Psoas muscle (tissue), 7 donors: ENCODE measurements at regions not wholly inside any gene's neighbourhood (a gene's known extent, or its start where the extent isn't known, plus 50 kb on each side); places are given as distances from the start of the nearest gene placed in this dataset.

Experiments
- ATAC-seq, 4 donors: fragments of 200-7000 bp; cut with Tn5 transposase; one replicate each; pipeline ENCODE4 v1.9.1; 2020; ENCODE audit warnings: moderate library complexity in 3 of 4, mild to moderate bottlenecking in 2 of 4
- DNase-seq, 2 donors: peaks; one replicate each; pipeline ENCODE4 v3.0.0-alpha.2; 2020
- H3K27ac ChIP-seq: fragments of 200-600 bp; one replicate; pipeline ENCODE4 v1.8.0; 2022
- H3K27me3 ChIP-seq, 3 donors: fragments of 200-600 bp in 1 of 3; one replicate each; pipeline versions ENCODE4 v1.6.1 to v1.8.0; 2013 to 2022; ENCODE audit warnings: low read length in 2 of 3, mild to moderate bottlenecking in 2 of 3, moderate library complexity in 1 of 3; ENCODE audit not compliant: insufficient read depth in 3 of 3
- H3K36me3 ChIP-seq, 2 donors: fragments of 200-600 bp in 1 of 2; one replicate each; pipeline versions ENCODE4 v1.6.1 to v1.8.0; 2013 to 2022; ENCODE audit warnings: low read depth in 1 of 2, mild to moderate bottlenecking in 1 of 2, moderate library complexity in 1 of 2; ENCODE audit not compliant: insufficient read depth in 1 of 2
- H3K4me1 ChIP-seq: fragments of 200-600 bp; one replicate; pipeline ENCODE4 v1.8.0; 2022
- H3K4me3 ChIP-seq: fragments of 200-600 bp; one replicate; pipeline ENCODE4 v1.8.0; 2022; ENCODE audit warnings: mild to moderate bottlenecking
- H3K9me3 ChIP-seq: fragments of 200-600 bp; one replicate; pipeline ENCODE4 v1.8.0; 2022
- WGBS, 3 donors: extraction: QIAGEN DNeasy Blood & Tissue Kit; methylation state at CpG; one replicate each; pipeline versions ENCODE4 v1.1.6 to v1.1.7; 2013; 5-methylcytosine and 5-hydroxymethylcytosine counted together
- intact Hi-C, 2 donors: fragments of 100-400 bp; cut with DNase I; formaldehyde crosslinking; loops; one replicate each; pipeline versions ENCODE4 v1.11.0 to v1.14.2; 2022
- TF ChIP-seq, protein P1 (sequence below): fragments of 200-600 bp; IDR thresholded peaks from one replicate; pipeline ENCODE4 v1.8.0; 2022; ENCODE audit warnings: antibody characterized with exemption
- donor health status: healthy with polysubstance abuse.
- donor health status: DM: no; HTN: no; CAD: no; lungs with moderate emphysema.
- donor health status: Bipolar disorder and iron deficiency.
- donor health status: healthy.
- donor health status: DM: yes; HTN: yes; CAD: no.
- donor health status: DM: no; HTN: no; CAD: no.
- donor health status: DM: yes; HTN: yes; CAD: no.

DNA sequence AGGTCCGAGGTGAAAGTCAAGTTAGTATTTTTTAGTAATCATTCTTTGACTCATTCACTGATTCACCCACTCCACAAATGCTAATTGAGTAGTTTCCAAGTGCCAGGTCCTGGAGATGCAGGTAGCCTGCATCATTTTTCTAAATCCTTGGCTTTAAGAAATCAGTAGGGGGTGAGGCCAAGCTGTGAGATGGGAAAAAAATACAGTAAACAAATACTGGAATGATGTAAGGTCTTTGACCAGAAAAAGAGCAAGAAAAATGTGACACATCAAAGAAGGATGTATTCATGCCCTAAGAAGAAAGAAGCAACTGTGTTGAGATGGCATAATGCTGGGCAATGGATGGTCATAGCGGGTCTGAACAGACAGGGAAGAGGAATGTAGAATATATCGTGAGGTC lies 1386.6 kb downstream of the PCDH7 start:
- no peak overlapping the region for H3K4me3 ChIP-seq
- intact Hi-C loops: no loop called here
- 92 to 94% (median 92%) methylated on average over 3 of the region's 3 CpGs for WGBS, 3 donors
- H3K27me3 ChIP-seq: no peaks in the 10 kb centered on the region
- H3K36me3 ChIP-seq: no peaks in the 10 kb centered on the region
- TF ChIP-seq, protein P1, sequence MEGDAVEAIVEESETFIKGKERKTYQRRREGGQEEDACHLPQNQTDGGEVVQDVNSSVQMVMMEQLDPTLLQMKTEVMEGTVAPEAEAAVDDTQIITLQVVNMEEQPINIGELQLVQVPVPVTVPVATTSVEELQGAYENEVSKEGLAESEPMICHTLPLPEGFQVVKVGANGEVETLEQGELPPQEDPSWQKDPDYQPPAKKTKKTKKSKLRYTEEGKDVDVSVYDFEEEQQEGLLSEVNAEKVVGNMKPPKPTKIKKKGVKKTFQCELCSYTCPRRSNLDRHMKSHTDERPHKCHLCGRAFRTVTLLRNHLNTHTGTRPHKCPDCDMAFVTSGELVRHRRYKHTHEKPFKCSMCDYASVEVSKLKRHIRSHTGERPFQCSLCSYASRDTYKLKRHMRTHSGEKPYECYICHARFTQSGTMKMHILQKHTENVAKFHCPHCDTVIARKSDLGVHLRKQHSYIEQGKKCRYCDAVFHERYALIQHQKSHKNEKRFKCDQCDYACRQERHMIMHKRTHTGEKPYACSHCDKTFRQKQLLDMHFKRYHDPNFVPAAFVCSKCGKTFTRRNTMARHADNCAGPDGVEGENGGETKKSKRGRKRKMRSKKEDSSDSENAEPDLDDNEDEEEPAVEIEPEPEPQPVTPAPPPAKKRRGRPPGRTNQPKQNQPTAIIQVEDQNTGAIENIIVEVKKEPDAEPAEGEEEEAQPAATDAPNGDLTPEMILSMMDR: no peak
- H3K9me3 ChIP-seq: no peaks in the 10 kb centered on the region
- DNase-seq (no peak), ATAC-seq (no peak)
- no peak overlapping the region for H3K27ac ChIP-seq
- no peaks in the 10 kb centered on the region for H3K4me1 ChIP-seq

DNA sequence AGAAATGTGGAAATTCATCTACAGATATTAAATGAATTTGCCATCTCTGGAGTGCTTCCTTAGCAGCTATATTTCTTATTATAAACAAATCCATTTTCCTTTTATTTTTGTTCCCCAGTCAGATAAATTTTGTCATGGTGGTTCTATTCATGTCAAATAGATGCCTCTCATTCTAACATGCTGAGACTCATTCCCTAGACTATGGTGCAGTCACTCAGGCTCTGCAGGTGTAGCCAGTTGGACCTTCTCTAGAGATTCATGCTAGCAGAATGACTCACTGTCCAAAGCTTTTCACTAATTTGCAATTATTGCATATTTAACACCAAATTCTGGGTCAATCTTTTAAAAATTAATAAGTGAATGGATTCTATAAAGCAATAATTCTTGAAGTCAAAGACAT lies 1392.7 kb downstream of the PCDH7 start:
- Histone ChIP-seq H3K4me1 (no peaks in the 10 kb centered on the region), H3K36me3 (no peaks in the 10 kb centered on the region), H3K9me3 (no peaks in the 10 kb centered on the region), H3K27ac (no peak overlapping the region), H3K4me3 (no peak overlapping the region), H3K27me3 (no peaks in the 10 kb centered on the region)
- ATAC-seq (no peak), DNase-seq (no peak)
- TF ChIP-seq, protein P1: no peak
- intact Hi-C loops: no loop called here

DNA sequence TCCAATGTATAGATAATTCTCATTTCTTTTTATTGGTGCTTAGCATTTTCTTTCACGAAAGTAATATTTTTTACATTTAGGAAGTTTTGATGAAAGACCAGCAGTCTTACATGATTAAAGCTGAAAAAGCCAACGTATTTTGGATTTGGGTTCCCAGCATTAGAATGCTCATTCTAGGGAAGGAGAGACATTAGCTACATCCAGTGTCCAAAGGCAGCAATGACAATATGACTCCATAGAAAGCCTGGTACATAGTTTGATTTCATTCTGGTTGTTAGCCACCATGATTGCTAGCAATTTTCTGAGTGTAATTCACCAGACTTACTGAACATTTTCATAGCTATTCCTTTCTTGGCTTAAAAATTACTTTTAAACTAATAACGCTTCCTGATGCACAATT lies 1397.5 kb downstream of the PCDH7 start:
- ATAC-seq: no peak
- Histone ChIP-seq H3K27ac (no peak overlapping the region), H3K36me3 (no peaks in the 10 kb centered on the region), H3K9me3 (no peaks in the 10 kb centered on the region), H3K27me3 (no peaks in the 10 kb centered on the region), H3K4me1 (no peaks in the 10 kb centered on the region), H3K4me3 (no peak overlapping the region)
- DNase-seq: no peak
- 78 to 82% (median 79%) methylated on average over 3 of the region's 3 CpGs for WGBS, 3 donors
- TF ChIP-seq, protein P1: no peak
- intact Hi-C loops: no loop called here

DNA sequence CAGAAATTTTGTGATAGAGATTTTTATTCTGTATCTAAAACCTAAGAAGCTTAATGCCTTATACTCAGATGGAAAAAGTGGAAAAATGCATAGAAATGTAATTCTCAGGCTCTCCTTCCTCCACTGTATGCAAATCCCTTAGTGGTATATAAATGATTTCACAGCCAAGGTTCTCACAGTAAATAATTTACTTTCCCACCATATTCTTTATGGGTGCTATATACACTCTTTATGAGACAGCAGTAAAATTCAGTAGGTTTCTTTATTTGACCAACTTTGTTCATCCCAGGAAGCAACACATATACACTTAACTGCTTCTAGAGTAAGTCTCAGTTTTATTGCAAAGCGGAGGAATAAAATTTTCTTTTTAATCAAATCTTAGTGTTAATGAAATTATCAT lies 1399.7 kb downstream of the PCDH7 start:
- H3K36me3 ChIP-seq: no peaks in the 10 kb centered on the region
- 94 to 100% (median 95%) methylated on average over 1 of the region's 1 CpG for WGBS, 3 donors
- H3K4me3 ChIP-seq: no peak overlapping the region
- no peak overlapping the region for H3K27ac ChIP-seq
- H3K9me3 ChIP-seq: no peaks in the 10 kb centered on the region
- TF ChIP-seq, protein P1: no peak
- H3K4me1 ChIP-seq: no peaks in the 10 kb centered on the region
- H3K27me3 ChIP-seq: no peaks in the 10 kb centered on the region
- intact Hi-C loops: no loop called here
- ATAC-seq (no peak), DNase-seq (no peak)

DNA sequence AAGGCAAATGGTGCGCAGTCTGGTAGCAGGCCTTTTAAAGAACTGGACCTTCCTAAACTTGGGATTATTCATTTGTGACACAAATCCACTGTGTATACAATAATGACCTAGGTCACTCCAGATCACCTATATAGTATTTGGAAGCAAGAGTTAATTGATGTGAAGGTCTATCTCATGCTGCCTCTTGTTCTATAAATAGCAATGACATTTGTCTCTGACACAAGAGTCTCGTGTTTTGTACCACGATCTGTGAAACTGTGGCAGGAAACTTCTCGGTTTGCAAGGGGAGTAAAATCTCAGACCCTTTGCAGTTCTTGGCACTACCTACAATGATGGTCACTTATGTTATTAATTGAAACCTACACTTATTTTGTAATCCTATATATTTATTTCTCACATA lies 1408.4 kb downstream of the PCDH7 start:
- intact Hi-C loops: no loop called here
- no peak overlapping the region for H3K4me3 ChIP-seq
- no peaks in the 10 kb centered on the region for H3K27me3 ChIP-seq
- no peak for ATAC-seq
- no peak for DNase-seq
- WGBS, 3 donors: 48 to 58% (median 58%) methylated on average over 4 of the region's 4 CpGs
- H3K27ac ChIP-seq: no peak overlapping the region
- no peaks in the 10 kb centered on the region for H3K9me3 ChIP-seq
- TF ChIP-seq, protein P1: no peak
- H3K36me3 ChIP-seq: no peaks in the 10 kb centered on the region
- H3K4me1 ChIP-seq: no peaks in the 10 kb centered on the region
